Panc1 (cell line): ENCODE measurements at regions not wholly inside any gene's neighbourhood (a gene's known extent, or its start where the extent isn't known, plus 50 kb on each side); places are given as distances from the start of the nearest gene placed in this dataset.

Experiments used
- ATAC-seq: fragments of 200-7000 bp; cut with Tn5 transposase; 2 replicates; pipeline ENCODE4 v1.9.1; 2020; ENCODE audit warnings: mild to moderate bottlenecking, moderate library complexity
- BruUV-seq: library from RNA; stranded (reverse); fragments of 400-500 nt; replicated peaks from 2 replicates; lab custom pipeline; 2021; lab: Mats Ljungman, UMichigan
- CTCF ChIA-PET: fragments of 300-600 bp; sonication (Branson Sonifier 250); formaldehyde crosslinking; loops from one replicate; lab custom pipeline; 2022; ENCODE audit warnings: antibody characterized with exemption; lab: Charles Lee
- POLR2A ChIA-PET: fragments of 300-600 bp; sonication (Branson Sonifier 250); formaldehyde crosslinking; loops from one replicate; lab custom pipeline; 2022; ENCODE audit warnings: antibody characterized with exemption; lab: Charles Lee
- DNase-seq: peaks from one replicate; pipeline ENCODE4 v3.0.0-alpha.2; 2010; ENCODE audit warnings: low read depth, low spot score
- H3K27ac ChIP-seq: 2 replicates; pipeline ENCODE4 v1.5.1; 2011; ENCODE audit warnings: mild to moderate bottlenecking, low read length, inconsistent platforms
- H3K27me3 ChIP-seq: fragments of 200-500 bp; sonication (Bioruptor generic); 2 replicates; pipeline ENCODE4 v1.6.0; 2014; ENCODE audit warnings: low read length, inconsistent platforms; ENCODE audit not compliant: control insufficient read depth, insufficient read depth
- H3K36me3 ChIP-seq: fragments of 200-500 bp; sonication (Bioruptor generic); 2 replicates; pipeline ENCODE4 v1.5.1; 2014; ENCODE audit warnings: inconsistent platforms, mild to moderate bottlenecking, low read length, moderate library complexity; ENCODE audit not compliant: control insufficient read depth, insufficient read depth
- H3K4me1 ChIP-seq: 2 replicates; pipeline ENCODE4 v1.5.1; 2011; ENCODE audit warnings: inconsistent platforms, mild to moderate bottlenecking, low read length, moderate library complexity; ENCODE audit not compliant: control insufficient read depth, insufficient read depth
- H3K4me3 ChIP-seq, 2 experiments: 2 replicates each; pipeline ENCODE4 v1.5.1; 2011 to 2012; ENCODE audit warnings: low read depth in 2 of 2, low read length in 2 of 2, mild to moderate bottlenecking in 2 of 2, inconsistent platforms in 1 of 2, moderate library complexity in 1 of 2
- H3K9me3 ChIP-seq: fragments of 200-500 bp; sonication (Bioruptor generic); 2 replicates; pipeline ENCODE4 v1.5.1; 2014; ENCODE audit warnings: low read depth, mild to moderate bottlenecking, inconsistent platforms, low read length, moderate library complexity; ENCODE audit not compliant: control insufficient read depth, insufficient read depth
- CTCF ChIP-seq: fragments of 450-650 bp; IDR thresholded peaks from 2 replicates; pipeline ENCODE4 v1.5.1; 2017; ENCODE audit warnings: mild to moderate bottlenecking
- POLR2AphosphoS5 ChIP-seq: IDR thresholded peaks from 2 replicates; pipeline ENCODE4 v1.6.1; 2012; ENCODE audit warnings: mild to moderate bottlenecking, low read depth, low read length, moderate library complexity
- REST ChIP-seq, 2 experiments: IDR thresholded peaks; 2 replicates each; pipeline ENCODE4 v1.6.1; 2011 to 2012; ENCODE audit warnings: low read depth in 2 of 2, control low read depth in 1 of 2, low read length in 1 of 2, mild to moderate bottlenecking in 1 of 2, moderate library complexity in 1 of 2; ENCODE audit not compliant: insufficient read depth in 1 of 2
- SIN3A ChIP-seq: IDR thresholded peaks from 2 replicates; pipeline ENCODE4 v1.6.1; 2012; ENCODE audit warnings: low read depth, mild to moderate bottlenecking, low read length, moderate library complexity, borderline replicate concordance; ENCODE audit not compliant: insufficient read depth
- TCF7L2 ChIP-seq: IDR thresholded peaks from 2 replicates; pipeline ENCODE4 v1.6.1; 2011; ENCODE audit warnings: mild to moderate bottlenecking, low read depth, low read length, inconsistent platforms
- in situ Hi-C: cut with HindIII; loops from 2 replicates; pipeline ENCODE4 v1.10.0; 2016; ENCODE audit warnings: low sequenced_read_pairs, low pct_unique_long_range_greater_than_20kb
- intact Hi-C: fragments of 100-400 bp; cut with micrococcal nuclease; formaldehyde crosslinking; loops from one replicate; pipeline ENCODE4 v1.10.0; 2022; ENCODE audit not compliant: unreplicated experiment

- Histone ChIP-seq H3K27me3 (no peaks in the 10 kb centered on the region), H3K9me3 (no peaks in the 10 kb centered on the region), H3K4me1 (no peaks in the 10 kb centered on the region), H3K4me3 (no peak overlapping the region), H3K36me3 (no peaks in the 10 kb centered on the region), H3K27ac (no peak overlapping the region)
- intact Hi-C loops: no loop called here
- no peak for ATAC-seq
- no peak for DNase-seq
- ChIA-PET CTCF (no interaction called here), POLR2A (no interaction called here)
- no TSS peak for BruUV-seq
- in situ Hi-C loops: no loop called here
- no peak for TF ChIP-seq SIN3A
- TF ChIP-seq TCF7L2: no peak
- no peak for TF ChIP-seq POLR2AphosphoS5
Measured at GRCh38 chr13:100746953-100747683, 72.5 kb upstream of the TMTC4 start.

GRCh38 chr13:100738176-100738855 lies 63.7 kb upstream of the TMTC4 start:
- POLR2A ChIA-PET: no interaction called here
- H3K36me3 ChIP-seq: no peaks in the 10 kb centered on the region
- no peak for ATAC-seq
- DNase-seq: no peak
- H3K9me3 ChIP-seq: no peaks in the 10 kb centered on the region
- intact Hi-C loops: no loop called here
- H3K27me3 ChIP-seq: no peaks in the 10 kb centered on the region
- CTCF ChIA-PET: no interaction called here
- H3K27ac ChIP-seq: no peak overlapping the region
- no peaks in the 10 kb centered on the region for H3K4me1 ChIP-seq
- no peak for TF ChIP-seq CTCF
- no peak for TF ChIP-seq REST (IDR thresholded peaks at IDR 0.05; ENCODE audit: insufficient read depth in 1 of 2, low read depth in 2 of 2, low read length in 1 of 2)
- TF ChIP-seq POLR2AphosphoS5: no peak
- no peak for TF ChIP-seq SIN3A
- TF ChIP-seq TCF7L2: no peak
- no peak overlapping the region for H3K4me3 ChIP-seq
- in situ Hi-C loops: no loop called here
- BruUV-seq: no TSS peak

GRCh38 chr13:100735494-100735893 lies 60.9 kb upstream of the TMTC4 start:
- ChIA-PET POLR2A (no interaction called here), CTCF (no interaction called here)
- DNase-seq (no peak), ATAC-seq (no peak)
- in situ Hi-C loops: no loop called here
- H3K4me1 ChIP-seq: no peaks in the 10 kb centered on the region
- BruUV-seq: no TSS peak
- no peaks in the 10 kb centered on the region for H3K9me3 ChIP-seq
- TF ChIP-seq TCF7L2 (no peak), CTCF (no peak), REST (IDR thresholded peaks at IDR 0.05; ENCODE audit: insufficient read depth in 1 of 2, low read depth in 2 of 2, low read length in 1 of 2) (no peak), POLR2AphosphoS5 (no peak)
- no peak overlapping the region for H3K27ac ChIP-seq
- H3K4me3 ChIP-seq: no peak overlapping the region
- no peaks in the 10 kb centered on the region for H3K36me3 ChIP-seq
- no peaks in the 10 kb centered on the region for H3K27me3 ChIP-seq
- intact Hi-C loops: no loop called here
